DMS153 treated with DMSO at 0.1 percent for 48 hours (cell line): ENCODE measurements at regions not wholly inside any gene's neighbourhood (a gene's known extent, or its start where the extent isn't known, plus 50 kb on each side); places are given as distances from the start of the nearest gene placed in this dataset.

ENCODE experiments used
- DNase-seq: peaks from one replicate; lab custom pipeline; 2025; ENCODE audit not compliant: unreplicated experiment; lab: John Stamatoyannopoulos, UW

- DNase-seq = no peak
These were observed 440.0 kb upstream of the PROK2 start for GRCh38 chr3:72224804-72225509.

GRCh38 chr3:72223628-72224027 lies 438.7 kb upstream of the PROK2 start:
- no peak for DNase-seq

- DNase-seq = no peak
These were observed 438.2 kb upstream of the PROK2 start for GRCh38 chr3:72223116-72223515.

GRCh38 chr3:72222410-72222809 lies 437.5 kb upstream of the PROK2 start:
- DNase-seq = no peak

GRCh38 chr3:72220946-72221345 lies 436.0 kb upstream of the PROK2 start:
- no peak for DNase-seq

GRCh38 chr3:72219752-72220151 lies 434.8 kb upstream of the PROK2 start:
- no peak for DNase-seq

- DNase-seq = no peak
These were observed 432.6 kb upstream of the PROK2 start for GRCh38 chr3:72217570-72217969.

- no peak for DNase-seq
These were observed 429.4 kb upstream of the PROK2 start for GRCh38 chr3:72214066-72214951.

- no peak for DNase-seq
These were observed 428.5 kb upstream of the PROK2 start for GRCh38 chr3:72213296-72214065.

GRCh38 chr3:72212396-72212795 lies 427.4 kb upstream of the PROK2 start:
- DNase-seq = no peak

- DNase-seq = no peak
These were observed 425.3 kb upstream of the PROK2 start for GRCh38 chr3:72210261-72210660.

- no peak for DNase-seq
These were observed 420.4 kb upstream of the PROK2 start for GRCh38 chr3:72205297-72205826.

- DNase-seq = no peak
These were observed 419.5 kb upstream of the PROK2 start for GRCh38 chr3:72204452-72204851.

GRCh38 chr3:72203613-72204349 lies 418.8 kb upstream of the PROK2 start:
- no peak for DNase-seq

- no peak for DNase-seq
These were observed 418.2 kb upstream of the PROK2 start for GRCh38 chr3:72203105-72203504.

- no peak for DNase-seq
These were observed 415.4 kb upstream of the PROK2 start for GRCh38 chr3:72200332-72200731.

GRCh38 chr3:72199530-72199929 lies 414.6 kb upstream of the PROK2 start:
- no peak for DNase-seq

- no peak for DNase-seq
These were observed 411.5 kb upstream of the PROK2 start for GRCh38 chr3:72196377-72196929.

GRCh38 chr3:72195895-72196294 lies 410.9 kb upstream of the PROK2 start:
- DNase-seq = no peak

- DNase-seq = no peak
These were observed 409.5 kb upstream of the PROK2 start for GRCh38 chr3:72194458-72194857.
